ENCODE measurements at regions not wholly inside any gene's neighbourhood (a gene's known extent, or its start where the extent isn't known, plus 50 kb on each side); places are given as distances from the start of the nearest gene placed in this dataset.
"Not testable (repeated sequence)": the region's sequence is repeated elsewhere in the genome, so short reads cannot be mapped to it uniquely, and the experiment has no call there.

GRCh38 chr1:242826701-242827336 lies 302.3 kb upstream of the PLD5 start:
- H3K27me3 Mint-ChIP-seq (ENCODE audit: low read depth in 3 of 3) = peaks cover 0 to 2% (median 0%) of the 10 kb centered on the region in 3 donors
- no peak overlapping the region for H3K4me3 Mint-ChIP-seq
- H3K27ac Mint-ChIP-seq = no peak overlapping the region
- H3K4me1 Mint-ChIP-seq = no peaks in the 10 kb centered on the region
- H3K36me3 Mint-ChIP-seq = no peaks in the 10 kb centered on the region
- DNase-seq = no peak
- H3K9me3 Mint-ChIP-seq = peaks cover 0 to 14% (median 1%) of the 10 kb centered on the region in 6 donors

GRCh38 chr1:242824435-242824834 lies 299.9 kb upstream of the PLD5 start:
- Mint-ChIP-seq H3K4me3 (no peak overlapping the region), H3K9me3 (peaks cover 0 to 8% (median 0%) of the 10 kb centered on the region in 6 donors), H3K4me1 (no peaks in the 10 kb centered on the region), H3K27ac (no peak overlapping the region), H3K27me3 (ENCODE audit: low read depth in 3 of 3) (peaks cover 0 to 2% (median 0%) of the 10 kb centered on the region in 3 donors), H3K36me3 (no peaks in the 10 kb centered on the region)
- DNase-seq = no peak

GRCh38 chr1:242813490-242814091 lies 289.1 kb upstream of the PLD5 start:
- Mint-ChIP-seq H3K4me3 (no peak overlapping the region), H3K4me1 (no peaks in the 10 kb centered on the region), H3K27ac (no peak overlapping the region), H3K27me3 (ENCODE audit: low read depth in 3 of 3) (peaks cover 2 to 12% (median 3%) of the 10 kb centered on the region in 3 donors), H3K9me3 (peaks cover 0 to 6% (median 0%) of the 10 kb centered on the region in 6 donors), H3K36me3 (no peaks in the 10 kb centered on the region)
- DNase-seq = no peak

GRCh38 chr1:242811092-242811840 lies 286.8 kb upstream of the PLD5 start:
- peaks cover 0 to 6% (median 0%) of the 10 kb centered on the region in 6 donors for H3K9me3 Mint-ChIP-seq

GRCh38 chr1:242806324-242806723 lies 281.8 kb upstream of the PLD5 start:
- Mint-ChIP-seq H3K27ac (no peak overlapping the region), H3K27me3 (ENCODE audit: low read depth in 3 of 3) (peaks cover 0 to 2% (median 0%) of the 10 kb centered on the region in 3 donors), H3K4me3 (no peak overlapping the region), H3K36me3 (no peaks in the 10 kb centered on the region), H3K9me3 (peaks cover 0 to 4% (median 0%) of the 10 kb centered on the region in 6 donors), H3K4me1 (no peaks in the 10 kb centered on the region)
- no peak for DNase-seq

More at GRCh38 chr1:242811092-242811840, 286.8 kb upstream of the PLD5 start:
- DNase-seq = no peak
- Mint-ChIP-seq H3K27ac (no peak overlapping the region), H3K36me3 (no peaks in the 10 kb centered on the region), H3K27me3 (ENCODE audit: low read depth in 3 of 3) (peaks cover 2 to 12% (median 3%) of the 10 kb centered on the region in 3 donors), H3K4me3 (no peak overlapping the region), H3K4me1 (no peaks in the 10 kb centered on the region)

GRCh38 chr1:242805360-242805759 lies 280.9 kb upstream of the PLD5 start:
- H3K27me3 Mint-ChIP-seq (ENCODE audit: low read depth in 3 of 3); H3K36me3 Mint-ChIP-seq; H3K4me3 Mint-ChIP-seq; H3K4me1 Mint-ChIP-seq; H3K9me3 Mint-ChIP-seq; DNase-seq; H3K27ac Mint-ChIP-seq: not testable (repeated sequence)

GRCh38 chr1:242802973-242803372 lies 278.5 kb upstream of the PLD5 start:
- no peak for DNase-seq
- Mint-ChIP-seq H3K27ac (no peak overlapping the region), H3K4me3 (no peak overlapping the region), H3K36me3 (no peaks in the 10 kb centered on the region), H3K27me3 (ENCODE audit: low read depth in 3 of 3) (no peaks in the 10 kb centered on the region), H3K4me1 (no peaks in the 10 kb centered on the region), H3K9me3 (peaks cover 0 to 2% (median 0%) of the 10 kb centered on the region in 6 donors)

GRCh38 chr1:242800521-242800920 lies 276.0 kb upstream of the PLD5 start:
- no peak for DNase-seq
- Mint-ChIP-seq H3K4me3 (no peak overlapping the region), H3K27me3 (ENCODE audit: low read depth in 3 of 3) (no peaks in the 10 kb centered on the region), H3K27ac (no peak overlapping the region), H3K4me1 (no peaks in the 10 kb centered on the region), H3K9me3 (peaks cover 0 to 2% (median 0%) of the 10 kb centered on the region in 6 donors), H3K36me3 (no peaks in the 10 kb centered on the region)

- H3K27me3 Mint-ChIP-seq (ENCODE audit: low read depth in 3 of 3) = no peaks in the 10 kb centered on the region
- no peak overlapping the region for H3K27ac Mint-ChIP-seq
- H3K4me3 Mint-ChIP-seq = no peak overlapping the region
- DNase-seq = no peak
- no peaks in the 10 kb centered on the region for H3K4me1 Mint-ChIP-seq
- peaks cover 0 to 2% (median 0%) of the 10 kb centered on the region in 6 donors for H3K9me3 Mint-ChIP-seq
- H3K36me3 Mint-ChIP-seq = no peaks in the 10 kb centered on the region
Measured at GRCh38 chr1:242797856-242798255, 273.4 kb upstream of the PLD5 start.

- peaks cover 0 to 4% (median 3%) of the 10 kb centered on the region in 3 donors for H3K27me3 Mint-ChIP-seq (ENCODE audit: low read depth in 3 of 3)
- peaks cover 0 to 2% (median 0%) of the 10 kb centered on the region in 6 donors for H3K9me3 Mint-ChIP-seq
- H3K36me3 Mint-ChIP-seq = no peaks in the 10 kb centered on the region
- no peak overlapping the region for H3K4me3 Mint-ChIP-seq
- no peaks in the 10 kb centered on the region for H3K4me1 Mint-ChIP-seq
- H3K27ac Mint-ChIP-seq = no peak overlapping the region
- no peak for DNase-seq
Measured at GRCh38 chr1:242788771-242789170, 264.3 kb upstream of the PLD5 start.

- Mint-ChIP-seq H3K27me3 (ENCODE audit: low read depth in 3 of 3) (peaks cover 0 to 4% (median 3%) of the 10 kb centered on the region in 3 donors), H3K4me1 (no peaks in the 10 kb centered on the region), H3K27ac (no peak overlapping the region), H3K36me3 (no peaks in the 10 kb centered on the region), H3K9me3 (peaks cover 0 to 2% (median 0%) of the 10 kb centered on the region in 6 donors), H3K4me3 (no peak overlapping the region)
- no peak for DNase-seq
Measured at GRCh38 chr1:242787968-242788367, 263.5 kb upstream of the PLD5 start.

- Mint-ChIP-seq H3K27ac (no peak overlapping the region), H3K4me3 (no peak overlapping the region), H3K9me3 (peaks cover 0 to 2% (median 0%) of the 10 kb centered on the region in 6 donors), H3K36me3 (no peaks in the 10 kb centered on the region), H3K27me3 (ENCODE audit: low read depth in 3 of 3) (peaks cover 0 to 5% (median 3%) of the 10 kb centered on the region in 3 donors), H3K4me1 (no peaks in the 10 kb centered on the region)
- DNase-seq = no peak
Measured at GRCh38 chr1:242784807-242785206, 260.3 kb upstream of the PLD5 start.

- Mint-ChIP-seq H3K27me3 (ENCODE audit: low read depth in 3 of 3) (peaks cover 0 to 3% (median 1%) of the 10 kb centered on the region in 3 donors), H3K9me3 (peaks cover 0 to 2% (median 0%) of the 10 kb centered on the region in 6 donors), H3K4me1 (no peaks in the 10 kb centered on the region), H3K36me3 (no peaks in the 10 kb centered on the region), H3K4me3 (no peak overlapping the region), H3K27ac (no peak overlapping the region)
- DNase-seq = no peak
Measured at GRCh38 chr1:242784084-242784483, 259.6 kb upstream of the PLD5 start.

- Mint-ChIP-seq H3K4me1 (no peaks in the 10 kb centered on the region), H3K27me3 (ENCODE audit: low read depth in 3 of 3) (peaks cover 0 to 2% (median 1%) of the 10 kb centered on the region in 3 donors), H3K27ac (no peak overlapping the region), H3K9me3 (peaks cover 0 to 18% (median 2%) of the 10 kb centered on the region in 6 donors), H3K36me3 (no peaks in the 10 kb centered on the region), H3K4me3 (no peak overlapping the region)
- DNase-seq = no peak
Measured at GRCh38 chr1:242774256-242774655, 249.8 kb upstream of the PLD5 start.

Data from immature natural killer cell (primary cell).